Kasumi-1 (cell line): ENCODE measurements at regions not wholly inside any gene's neighbourhood (a gene's known extent, or its start where the extent isn't known, plus 50 kb on each side); places are given as distances from the start of the nearest gene placed in this dataset.

Experiments used
- DNase-seq, 2 experiments: peaks; one replicate each; lab custom pipeline; 2025; lab: John Stamatoyannopoulos, UW

DNA sequence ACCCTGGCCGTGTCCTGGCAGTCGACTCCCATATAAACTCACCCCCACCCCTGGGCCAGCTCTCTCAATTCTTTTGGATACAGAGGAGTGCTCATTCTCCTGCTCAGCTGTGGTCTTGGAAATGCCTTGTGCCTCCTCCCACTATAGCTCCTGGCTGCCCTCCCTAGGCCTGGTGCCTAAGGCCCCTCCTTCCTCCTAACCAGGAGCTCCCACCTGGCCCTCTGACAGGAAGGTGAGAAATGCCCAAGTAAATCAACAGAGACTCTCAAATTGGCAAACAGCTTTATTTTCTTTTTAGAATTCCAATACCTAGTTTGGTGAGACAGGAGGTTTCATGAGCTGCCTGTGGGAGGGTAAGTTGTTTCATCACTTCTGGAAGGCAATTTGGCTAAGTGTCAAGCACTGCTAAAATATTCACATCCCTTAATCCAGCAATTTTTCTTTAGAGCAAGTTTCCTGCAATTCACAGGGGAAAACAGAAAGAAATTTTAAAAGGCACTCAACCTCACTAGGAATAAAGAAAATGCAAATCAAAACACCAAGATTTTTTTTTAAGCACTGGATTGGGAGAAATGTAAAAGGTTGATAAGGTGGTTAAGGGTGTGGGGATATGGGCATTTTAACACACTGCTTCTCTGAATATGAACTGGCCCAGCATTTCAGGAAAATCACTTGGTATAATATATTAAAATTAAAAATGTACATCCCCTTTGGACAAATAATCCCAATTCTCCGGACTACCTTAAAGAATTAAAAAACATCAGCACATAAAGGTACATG is 209.7 kb upstream of the ARHGAP20 start:
- no peak for DNase-seq

DNA sequence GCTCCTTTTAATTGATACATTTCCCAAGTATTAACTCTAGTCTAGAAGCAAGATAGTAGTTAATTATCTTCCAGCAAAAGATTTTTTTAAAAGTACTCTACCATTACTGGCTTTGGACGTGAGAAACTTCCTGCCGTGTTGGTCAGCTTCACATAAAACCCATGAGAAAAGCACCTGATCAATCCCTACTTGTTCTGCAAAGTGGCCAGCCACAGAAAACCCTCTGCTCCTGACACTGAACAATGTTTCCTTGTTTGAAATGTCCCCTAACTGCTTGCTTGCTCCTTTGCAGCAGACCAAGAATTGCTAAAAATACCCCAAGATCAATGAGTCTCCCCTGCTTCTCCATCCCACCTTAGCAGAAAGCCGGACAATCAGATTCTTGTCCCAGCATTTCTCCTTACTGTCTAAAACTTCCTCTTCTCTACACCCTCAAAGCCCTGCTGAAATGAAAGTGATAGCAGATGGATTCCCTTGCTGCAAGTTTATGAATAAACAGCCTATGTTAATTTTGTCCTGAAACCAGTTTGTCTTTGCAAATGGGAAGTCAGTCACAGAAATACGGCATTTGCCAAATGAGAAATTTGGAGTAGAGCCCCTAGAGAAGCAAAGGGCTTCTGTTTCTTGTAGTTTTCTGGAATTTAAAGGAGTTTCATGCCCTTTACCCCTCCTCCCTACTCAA is 207.1 kb upstream of the ARHGAP20 start:
- DNase-seq = no peak

DNA sequence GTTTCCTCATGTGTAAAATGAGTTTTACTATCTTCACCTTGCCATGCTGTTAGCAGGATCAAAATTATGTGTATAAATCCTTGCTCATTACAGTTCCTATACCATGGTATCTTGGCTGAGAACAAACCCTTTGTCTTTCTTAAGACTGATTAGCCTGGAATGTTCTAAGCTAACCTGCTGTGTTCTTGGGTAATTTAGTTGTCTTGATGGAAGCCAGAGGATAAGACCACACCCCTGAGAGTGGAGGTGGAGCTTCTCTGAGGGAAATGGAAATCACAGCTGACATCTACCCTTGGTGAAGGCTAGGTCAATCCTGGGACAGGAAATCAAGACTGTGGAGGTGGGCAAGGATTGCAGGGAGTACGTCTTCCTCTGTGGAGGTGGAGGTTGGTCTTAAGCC is 206.1 kb upstream of the ARHGAP20 start:
- DNase-seq = no peak

DNA sequence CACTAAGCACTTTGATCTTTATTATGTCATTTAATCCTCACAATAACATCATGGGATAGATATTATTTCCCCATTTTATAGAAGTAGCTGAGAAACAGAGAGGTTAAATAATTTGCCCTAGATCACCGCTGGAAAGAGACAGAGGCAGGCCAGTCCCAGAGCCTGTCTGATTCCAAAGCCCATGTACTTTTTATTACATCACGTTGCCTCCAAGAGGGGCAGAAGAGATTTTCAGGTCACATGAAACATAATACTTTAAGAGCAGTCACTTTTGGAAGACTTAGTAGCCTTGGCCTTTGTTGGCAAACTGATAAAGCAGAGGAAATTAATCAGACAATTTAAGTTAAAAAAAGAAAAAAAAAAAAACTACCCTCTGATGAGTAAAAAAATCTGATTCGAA is 200.2 kb upstream of the ARHGAP20 start:
- no peak for DNase-seq

DNA sequence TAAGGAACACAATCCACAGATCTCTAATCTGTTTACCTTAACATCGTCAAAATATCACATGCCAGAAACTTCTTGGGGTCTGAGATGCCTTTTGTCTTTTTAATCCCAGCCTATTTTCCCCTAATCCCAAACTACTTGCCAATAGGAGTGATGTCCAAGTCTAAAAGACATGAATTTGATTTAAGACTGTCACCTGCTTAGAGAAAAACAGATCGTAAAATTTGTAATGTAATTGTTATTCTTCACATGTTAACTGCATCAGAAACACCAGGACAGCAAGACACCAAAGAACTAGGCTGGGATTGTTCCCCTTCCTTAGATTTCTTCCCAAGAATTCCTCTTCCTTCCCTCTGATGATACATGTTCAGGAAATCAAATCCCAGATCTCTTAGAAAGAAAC is 198.1 kb upstream of the ARHGAP20 start:
- DNase-seq = no peak

DNA sequence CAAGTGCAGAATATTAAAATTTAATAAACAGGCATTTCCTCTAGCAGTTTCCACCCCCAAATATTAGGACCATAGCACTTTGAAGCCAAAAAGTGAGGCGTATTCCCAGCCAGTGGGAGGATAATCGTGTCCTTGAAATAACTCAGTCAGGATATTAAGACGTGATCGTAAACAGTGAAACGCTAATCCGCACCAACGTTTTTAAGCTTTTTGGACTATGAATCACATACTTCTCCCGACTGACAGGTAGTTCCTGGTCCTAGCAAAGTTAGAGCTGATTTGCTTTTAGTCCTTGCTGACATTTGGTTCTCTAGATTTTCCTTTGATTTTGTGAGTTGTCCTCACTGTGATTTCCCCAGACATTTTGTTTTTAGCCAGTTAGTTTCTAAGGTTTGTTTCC is 197.1 kb upstream of the ARHGAP20 start:
- DNase-seq = no peak

DNA sequence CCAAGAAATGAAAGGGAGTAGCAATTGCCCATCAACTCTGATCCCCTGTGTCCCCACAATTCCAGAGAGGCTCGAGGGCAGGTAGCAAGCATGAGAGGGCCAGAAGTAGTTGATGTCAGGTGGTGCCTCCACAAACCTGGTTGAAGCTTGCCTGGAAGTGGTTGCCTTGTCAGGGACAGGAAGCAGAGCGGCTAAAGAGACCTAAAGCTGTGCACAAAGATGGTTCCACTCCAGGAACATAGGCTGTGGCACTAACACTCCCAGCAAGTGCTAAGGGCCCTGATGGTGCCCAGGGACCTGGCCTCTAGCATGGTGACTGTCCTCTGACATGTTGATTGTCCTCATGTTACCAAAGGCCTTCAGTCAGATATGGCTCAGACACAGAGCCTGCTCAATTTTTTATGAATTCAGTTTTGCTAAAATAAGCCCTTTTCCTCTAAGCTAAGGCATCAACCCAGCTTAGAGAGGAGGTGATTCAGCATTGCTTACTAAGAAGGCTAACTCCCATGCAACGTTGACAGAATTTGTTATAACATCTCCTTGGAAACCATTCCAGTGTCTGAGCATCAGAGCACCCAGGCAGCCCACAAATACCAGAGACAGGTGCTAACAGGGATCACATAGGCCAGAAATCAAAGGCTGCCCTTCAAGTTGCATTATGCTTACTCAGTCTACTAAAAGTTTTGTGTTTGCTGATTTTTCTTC is 196.3 kb upstream of the ARHGAP20 start:
- no peak for DNase-seq

DNA sequence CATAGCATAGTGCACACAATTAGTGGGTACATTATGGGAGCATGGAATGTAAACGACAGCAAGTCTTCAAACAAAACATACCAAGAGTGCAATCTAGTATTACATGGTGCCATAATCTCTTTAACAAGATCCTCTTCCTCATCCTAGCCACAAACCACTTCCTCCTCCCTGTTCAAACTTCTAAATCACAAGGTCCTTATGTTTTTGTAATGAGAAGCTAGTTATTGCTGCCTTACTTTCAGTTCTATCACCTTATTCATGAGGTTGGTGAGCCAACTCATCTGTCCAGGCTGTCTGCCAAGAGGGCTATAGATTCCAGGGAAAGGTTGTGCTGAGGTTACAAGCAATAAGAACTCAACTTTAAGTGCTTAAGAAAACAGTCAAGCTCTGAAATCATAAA is 195.4 kb upstream of the ARHGAP20 start:
- DNase-seq = peak; percentile 93 to 97

DNA sequence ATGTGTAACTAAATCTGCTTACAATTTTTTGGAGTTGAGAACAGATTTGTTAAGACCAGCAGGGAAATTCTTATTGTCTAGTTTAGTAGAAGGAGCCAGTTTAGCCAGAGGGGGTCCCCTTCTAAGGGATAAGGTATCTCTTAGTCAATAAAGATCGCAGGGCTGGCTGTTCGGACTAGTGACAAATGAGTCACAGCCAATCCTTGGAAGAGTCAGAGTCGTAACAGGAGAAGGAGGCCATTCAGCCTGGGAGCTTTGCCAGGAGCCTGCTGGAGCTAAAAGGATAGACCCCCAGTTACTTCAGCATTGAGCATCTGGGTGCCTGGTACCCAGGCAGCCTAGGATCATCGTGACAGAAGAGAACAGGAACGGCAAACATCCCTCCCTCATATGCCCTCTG is 191.6 kb upstream of the ARHGAP20 start:
- DNase-seq = no peak

DNA sequence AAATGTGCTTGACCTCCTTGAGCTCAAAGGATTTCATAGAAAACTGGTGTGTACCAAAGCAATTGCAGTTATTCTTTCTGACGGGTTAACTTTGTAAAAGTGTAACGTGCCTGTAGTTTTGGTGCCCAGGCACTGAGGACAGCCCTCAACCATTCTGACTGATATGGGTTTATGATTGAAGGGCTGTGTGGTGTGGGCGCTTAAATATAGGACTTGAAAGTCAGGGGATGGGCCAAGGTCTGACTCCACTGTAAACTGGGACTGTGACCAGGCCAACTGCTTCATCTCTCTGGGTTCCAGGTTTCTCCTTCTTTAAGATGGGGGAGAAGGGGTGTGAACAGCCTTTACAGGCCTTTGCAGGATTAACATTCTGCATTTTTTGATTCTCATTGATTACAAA is 191.1 kb upstream of the ARHGAP20 start:
- DNase-seq = no peak

DNA sequence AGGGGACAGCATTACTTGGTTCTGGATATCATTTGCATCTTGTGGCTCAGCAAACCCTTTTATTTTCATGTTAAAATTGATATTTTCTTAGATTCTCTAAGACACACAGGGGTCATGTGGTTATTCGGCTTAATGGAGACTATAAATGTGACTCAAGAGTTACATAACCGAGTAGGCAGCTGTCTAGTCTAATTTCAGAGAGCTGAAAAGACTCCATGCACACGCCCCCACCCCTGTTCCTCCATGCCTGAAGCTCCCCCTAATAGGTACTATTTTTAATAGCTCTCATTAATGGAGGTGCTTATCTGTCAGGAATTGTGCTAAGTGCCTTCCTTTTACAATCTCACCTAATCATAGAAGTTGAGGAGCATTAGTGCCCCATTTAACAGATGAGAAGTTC is 189.2 kb upstream of the ARHGAP20 start:
- no peak for DNase-seq

DNA sequence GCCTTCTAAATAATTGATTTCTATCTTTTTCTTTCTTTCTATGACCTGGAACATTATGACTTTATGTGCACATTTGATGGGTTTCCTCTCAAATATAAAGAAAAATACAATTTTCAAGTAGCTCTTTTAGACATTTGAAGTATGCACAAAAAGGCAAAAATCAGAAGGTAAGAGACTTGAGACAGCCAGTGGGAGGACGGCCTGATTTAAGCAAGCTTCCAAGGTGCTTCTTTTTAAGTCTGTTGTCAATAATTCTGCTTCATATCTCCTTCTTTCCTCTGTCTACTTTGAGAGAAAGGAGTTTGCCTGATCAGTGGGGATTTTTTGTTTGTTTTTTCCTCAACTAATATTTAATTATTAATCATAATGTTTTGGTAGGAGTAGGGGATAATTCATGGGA is 188.2 kb upstream of the ARHGAP20 start:
- no peak for DNase-seq

DNA sequence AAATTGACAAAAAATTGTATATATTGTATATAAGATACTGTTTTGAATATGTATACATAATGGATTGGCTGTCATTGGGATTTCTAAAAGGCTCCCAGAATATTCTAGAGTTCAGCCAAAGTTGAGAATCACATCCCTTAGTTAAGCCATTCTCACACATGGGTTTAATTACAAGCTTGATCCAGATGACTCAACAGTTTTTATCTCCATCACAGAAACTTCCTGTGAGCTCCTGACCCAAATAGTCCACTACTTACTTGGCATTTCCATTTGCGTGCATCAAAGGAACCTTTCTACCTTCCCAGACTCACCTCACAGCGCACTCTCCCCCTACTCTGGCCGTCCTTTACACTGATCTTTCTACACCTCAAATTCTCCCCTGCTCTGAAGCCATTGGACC is 184.8 kb upstream of the ARHGAP20 start:
- DNase-seq = no peak

DNA sequence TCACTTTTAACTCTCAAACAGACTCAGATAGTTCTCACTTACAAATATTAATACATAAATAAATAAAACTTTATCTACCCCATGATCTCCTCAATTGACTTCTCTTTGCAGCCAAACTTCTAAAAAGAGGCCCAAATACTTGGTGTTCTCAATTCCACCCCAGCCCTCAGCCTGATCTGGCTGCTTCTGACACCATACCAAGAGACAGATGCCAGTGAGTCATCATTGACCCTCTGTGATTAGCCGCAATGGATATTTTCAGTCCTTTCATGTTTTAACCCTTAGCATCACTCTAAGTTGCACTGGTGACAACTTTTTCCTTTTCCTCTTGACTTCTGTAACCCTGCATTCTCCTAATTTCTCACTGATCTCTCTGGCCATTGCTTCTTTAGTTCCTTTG is 184.1 kb upstream of the ARHGAP20 start:
- no peak for DNase-seq

DNA sequence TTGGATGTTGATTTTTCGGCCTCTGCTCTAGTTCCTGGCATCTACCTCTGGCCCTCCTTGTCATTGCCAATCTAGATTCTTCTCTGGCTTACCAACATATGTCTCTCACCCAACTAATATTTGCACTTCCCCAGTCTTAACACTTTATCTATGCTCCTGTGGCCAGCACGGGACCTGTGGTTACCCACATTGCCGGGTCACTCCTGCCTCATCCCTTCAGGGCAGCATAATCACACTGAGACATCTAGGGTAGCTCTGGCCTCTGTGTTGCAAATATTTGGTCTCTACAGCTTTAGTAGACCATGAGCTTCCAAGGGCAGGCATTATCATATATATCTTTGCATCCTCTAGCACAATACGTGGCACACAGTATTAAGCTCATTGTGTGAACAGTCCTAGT is 182.0 kb upstream of the ARHGAP20 start:
- DNase-seq = no peak

DNA sequence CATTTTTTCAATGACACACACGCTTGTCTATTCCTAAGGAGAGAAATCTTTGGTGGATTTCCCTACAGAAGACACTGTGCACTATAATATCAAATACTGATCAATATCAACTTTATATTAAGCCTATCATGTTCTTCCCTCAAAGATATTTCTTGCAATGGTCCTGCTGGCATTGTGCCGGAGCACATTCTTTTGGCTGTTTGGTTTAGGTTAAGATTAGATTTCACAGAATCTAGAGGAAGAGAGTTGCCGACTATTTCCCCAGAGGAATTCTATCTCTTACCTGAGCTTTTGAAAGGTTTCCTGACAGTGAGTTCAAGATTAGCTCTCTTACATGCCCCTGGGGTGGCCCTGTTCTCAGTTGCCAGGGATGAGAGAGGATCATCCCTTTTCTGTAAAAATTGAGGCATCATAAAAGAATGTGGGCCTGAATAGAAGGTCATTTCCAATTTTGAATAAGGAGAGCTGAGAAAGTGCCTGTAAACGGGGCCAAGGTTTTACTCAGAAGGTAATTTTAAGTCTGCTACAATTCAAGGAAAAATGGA is 180.6 kb upstream of the ARHGAP20 start:
- DNase-seq = no peak

DNA sequence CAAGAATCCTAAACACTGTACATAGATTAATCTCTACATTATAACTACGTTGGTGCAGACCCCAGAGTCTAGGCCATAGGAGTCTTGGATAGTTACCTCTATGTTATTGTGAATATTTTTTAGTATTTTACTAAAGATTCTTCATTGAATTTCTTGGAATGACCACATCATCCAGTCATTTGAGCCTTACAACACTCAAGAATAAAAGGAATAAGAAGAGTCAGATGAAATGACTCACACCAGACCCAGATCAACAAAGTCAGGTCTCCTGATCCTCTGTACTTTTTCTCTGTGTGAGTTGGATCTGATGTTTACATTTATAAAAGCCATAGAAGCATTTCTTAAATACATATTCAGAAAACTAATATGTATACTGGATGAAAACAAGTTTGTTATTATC is 179.2 kb upstream of the ARHGAP20 start:
- DNase-seq = no peak

DNA sequence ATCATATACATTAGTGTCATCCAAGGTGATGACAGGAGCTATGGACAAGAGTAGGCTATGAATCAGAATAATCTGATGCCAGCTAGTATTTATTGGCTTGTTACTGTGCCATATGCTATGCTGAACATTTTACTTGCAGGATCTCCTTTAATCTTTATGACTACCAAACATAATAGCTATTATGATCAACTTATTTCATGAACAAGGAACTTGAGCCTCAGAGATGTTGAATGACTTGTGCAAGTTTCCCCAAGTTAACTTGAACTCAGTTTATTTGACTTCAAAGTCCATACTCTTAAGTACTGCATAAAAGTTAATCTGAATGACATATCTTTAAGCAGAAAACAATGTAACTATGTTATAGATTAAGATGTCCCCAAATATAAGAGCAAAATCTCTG is 178.8 kb upstream of the ARHGAP20 start:
- no peak for DNase-seq

DNA sequence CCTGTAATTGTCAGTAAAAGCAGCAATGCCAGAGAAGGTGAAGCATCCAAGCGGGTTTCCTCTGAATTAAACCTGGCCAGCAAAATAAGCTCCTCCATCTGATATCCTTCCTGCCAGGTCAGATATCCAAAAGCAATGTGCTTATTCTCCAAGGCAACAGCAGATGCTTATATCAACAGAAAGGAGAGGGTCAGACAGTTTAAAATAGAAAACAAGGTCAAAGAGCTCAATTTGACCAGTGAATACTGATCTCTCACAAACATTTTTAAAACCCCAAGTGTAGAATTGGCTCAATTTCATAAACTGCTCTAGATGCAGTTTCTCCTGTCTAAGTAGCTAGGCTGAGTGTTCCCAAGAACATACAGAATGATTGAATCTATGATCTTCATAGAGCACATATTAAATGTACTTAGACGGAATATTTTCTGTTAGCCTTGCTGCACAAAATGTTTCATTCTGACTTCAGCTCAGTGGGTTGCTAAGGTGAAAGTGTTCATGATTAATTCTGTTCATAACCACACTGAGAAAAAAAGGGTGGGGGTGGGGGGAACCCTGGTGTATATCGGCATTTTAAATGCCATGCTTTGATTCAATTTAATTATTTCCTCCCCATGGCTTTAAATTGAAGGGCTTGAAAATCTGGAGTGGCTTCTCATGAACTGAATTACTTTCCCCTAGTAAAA is 174.2 kb upstream of the ARHGAP20 start:
- DNase-seq = no peak

DNA sequence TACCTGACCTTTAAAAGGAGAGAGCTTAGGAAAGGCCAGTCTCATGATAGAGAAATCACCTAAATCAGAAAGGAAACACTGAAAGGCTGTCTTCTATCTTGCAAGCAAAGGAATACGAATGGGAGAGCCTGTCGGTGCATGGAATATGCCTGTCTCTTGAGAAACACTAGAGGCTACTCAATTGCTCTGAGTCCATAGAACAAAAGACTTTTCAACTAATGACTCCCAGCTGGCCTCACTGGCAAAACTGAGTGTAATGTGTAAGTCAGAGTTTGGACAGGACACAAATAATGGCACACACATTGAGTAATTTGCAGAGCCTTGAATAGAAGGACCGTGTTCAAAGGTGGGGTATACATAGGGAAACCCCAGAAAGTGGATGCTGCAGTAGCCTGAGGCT is 171.0 kb upstream of the ARHGAP20 start:
- DNase-seq = no peak

DNA sequence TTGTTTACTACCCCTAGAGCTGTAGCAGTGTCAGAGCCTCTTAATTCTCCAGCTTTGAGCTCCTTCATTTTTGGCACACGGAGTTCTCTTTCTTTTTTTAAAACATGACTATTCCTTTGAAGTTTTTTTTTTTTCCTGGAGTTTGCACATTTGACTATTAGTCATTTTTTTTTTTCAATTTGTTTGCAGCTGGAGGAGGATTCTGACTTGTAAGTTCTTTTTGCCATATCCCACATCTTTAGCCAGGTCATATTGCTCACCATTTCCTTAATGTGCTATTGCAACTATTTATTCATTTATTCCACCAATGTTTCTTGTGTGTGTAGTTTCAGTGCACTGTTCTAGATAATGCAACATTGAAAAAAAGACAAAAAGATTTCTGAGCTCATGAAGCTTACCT is 166.3 kb upstream of the ARHGAP20 start:
- DNase-seq = no peak

DNA sequence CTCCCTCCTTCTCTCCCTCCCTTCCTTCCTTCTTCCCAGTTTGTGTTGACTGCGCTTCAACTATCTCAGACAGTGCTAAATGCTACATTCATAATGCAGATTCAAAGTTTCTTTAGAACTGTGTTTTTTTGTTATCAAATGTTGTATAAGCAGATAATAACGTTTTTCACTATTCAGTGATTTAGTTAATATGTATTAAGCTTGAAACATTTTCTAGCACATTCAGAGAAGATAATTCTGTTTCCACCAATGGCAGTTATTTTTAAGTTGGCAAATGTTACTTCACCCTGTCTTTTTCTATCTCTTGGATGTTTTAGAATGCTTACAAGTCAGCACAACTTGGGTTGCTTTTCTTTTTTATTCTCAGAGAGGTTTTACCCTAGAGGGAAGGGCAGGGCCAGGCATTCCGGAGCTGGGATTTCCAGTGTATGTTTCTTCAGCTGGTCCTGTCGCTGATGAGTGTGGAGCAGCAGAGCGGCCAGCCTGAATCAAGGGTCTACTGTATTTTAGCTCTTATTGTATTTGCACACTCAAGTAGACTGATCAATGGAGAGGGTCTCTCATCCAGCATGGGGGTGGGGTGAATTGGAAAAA is 162.3 kb upstream of the ARHGAP20 start:
- no peak for DNase-seq
